Brain microvascular endothelial cell (primary cell): ENCODE measurements at regions not wholly inside any gene's neighbourhood (a gene's known extent, or its start where the extent isn't known, plus 50 kb on each side); places are given as distances from the start of the nearest gene placed in this dataset.

Source experiments
- DNase-seq: peaks from one replicate; pipeline ENCODE4 v3.0.0-alpha.2; 2020
- H3K27ac ChIP-seq: fragments of 250-450 bp; sonication (Bioruptor Pico); 2 replicates; pipeline ENCODE4 v1.5.1; 2020; ENCODE audit warnings: mild to moderate bottlenecking, moderate library complexity
- H3K27me3 ChIP-seq: fragments of 250-450 bp; sonication (Bioruptor Pico); replicated peaks from 2 replicates; pipeline ENCODE4 v1.5.1; 2020; ENCODE audit warnings: mild to moderate bottlenecking
- H3K36me3 ChIP-seq: fragments of 250-450 bp; sonication (Bioruptor Pico); replicated peaks from 2 replicates; pipeline ENCODE4 v1.5.1; 2020; ENCODE audit warnings: mild to moderate bottlenecking
- H3K4me3 ChIP-seq: 2 replicates; pipeline ENCODE4 v1.5.1; 2011; ENCODE audit warnings: low read depth, mild to moderate bottlenecking, control low read depth, low read length, moderate library complexity
- CTCF ChIP-seq: IDR thresholded peaks from 2 replicates; pipeline ENCODE4 v1.5.1; 2011; ENCODE audit warnings: low read depth, mild to moderate bottlenecking, moderate library complexity, low read length, control low read depth, inconsistent platforms; ENCODE audit errors: missing control alignments
- in situ Hi-C: cut with HindIII; loops from 2 replicates; pipeline ENCODE4 v1.10.0; 2017; ENCODE audit warnings: low sequenced_read_pairs, low pct_ligation_motif_present

DNA sequence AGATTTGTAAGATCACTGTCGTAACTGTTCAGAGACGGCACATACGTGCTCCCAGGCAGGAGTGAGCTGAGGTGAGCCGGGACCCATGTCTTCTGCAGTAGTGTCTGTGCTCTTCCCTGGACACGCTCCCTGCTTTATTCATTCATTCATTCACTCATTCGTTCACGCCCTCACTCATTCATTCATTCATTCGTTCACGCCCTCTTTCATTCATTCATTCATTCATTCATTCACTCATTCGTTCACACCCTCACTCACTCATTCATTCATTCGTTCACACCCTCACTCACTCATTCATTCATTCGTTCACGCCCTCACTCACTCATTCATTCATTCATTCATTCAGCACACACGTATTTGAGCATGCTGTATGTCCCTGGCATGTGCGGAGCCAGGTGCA lies 207.0 kb downstream of the GLI2 start:
- no peak for DNase-seq
- in situ Hi-C loops, result no loop called here
- Histone ChIP-seq H3K27ac (no peak overlapping the region), H3K27me3 (no peaks in the 10 kb centered on the region), H3K4me3 (no peak overlapping the region), H3K36me3 (peaks cover 3% of the 10 kb centered on the region)
- TF ChIP-seq CTCF, result no peak

GRCh38 chr2:120943403-120944034 lies 207.9 kb downstream of the GLI2 start:
- TF ChIP-seq CTCF, result no peak
- Histone ChIP-seq H3K27ac (no peak overlapping the region), H3K27me3 (no peaks in the 10 kb centered on the region), H3K36me3 (peaks cover 3% of the 10 kb centered on the region), H3K4me3 (no peak overlapping the region)
- DNase-seq, result no peak
- in situ Hi-C loops, result no loop called here

DNA sequence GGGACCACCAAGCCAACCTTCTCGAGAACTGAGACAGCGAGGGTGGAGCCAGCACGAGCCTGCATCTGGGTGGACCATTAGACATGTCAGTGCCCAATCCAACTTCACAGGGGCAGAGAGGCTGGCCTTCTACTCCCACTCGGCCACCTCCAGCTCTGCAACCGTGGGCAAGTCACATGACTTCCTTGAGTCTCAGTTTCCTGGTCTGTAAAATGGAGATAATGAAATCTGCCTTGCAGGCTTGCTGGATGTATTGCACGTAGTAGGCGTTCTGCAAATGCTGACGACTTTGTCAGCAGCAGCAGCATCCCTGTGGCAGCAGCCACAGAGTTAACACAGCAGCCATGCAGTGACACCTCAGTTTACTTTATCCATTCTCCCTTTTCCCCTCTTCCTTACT lies 208.9 kb downstream of the GLI2 start:
- in situ Hi-C loops, result no loop called here
- Histone ChIP-seq H3K27me3 (no peaks in the 10 kb centered on the region), H3K4me3 (no peak overlapping the region), H3K36me3 (peaks cover 3% of the 10 kb centered on the region), H3K27ac (no peak overlapping the region)
- no peak for TF ChIP-seq CTCF
- no peak for DNase-seq

DNA sequence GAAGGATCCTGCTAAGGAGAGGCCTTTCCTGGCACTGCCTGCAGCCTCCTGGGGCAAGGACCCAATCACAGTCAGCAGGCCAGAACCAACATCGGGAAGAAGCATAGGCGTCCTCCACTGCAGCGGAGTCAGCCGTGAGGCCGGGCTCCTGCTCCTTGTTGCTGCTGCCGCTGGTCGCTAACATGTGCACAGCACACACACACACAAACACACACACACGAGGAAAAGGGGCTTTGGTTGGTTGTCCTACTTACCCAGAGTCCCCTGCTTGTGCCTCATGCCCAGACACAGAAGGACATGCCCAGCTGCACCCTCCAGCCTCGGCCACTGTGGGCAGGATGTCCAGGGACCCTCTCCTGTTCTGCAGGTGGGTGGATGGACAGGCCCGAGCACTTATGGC lies 209.4 kb downstream of the GLI2 start:
- in situ Hi-C loops, result no loop called here
- H3K36me3 ChIP-seq, result peaks cover 3% of the 10 kb centered on the region
- H3K4me3 ChIP-seq, result no peak overlapping the region
- no peak for DNase-seq
- no peak for TF ChIP-seq CTCF
- no peak overlapping the region for H3K27ac ChIP-seq
- H3K27me3 ChIP-seq, result no peaks in the 10 kb centered on the region

DNA sequence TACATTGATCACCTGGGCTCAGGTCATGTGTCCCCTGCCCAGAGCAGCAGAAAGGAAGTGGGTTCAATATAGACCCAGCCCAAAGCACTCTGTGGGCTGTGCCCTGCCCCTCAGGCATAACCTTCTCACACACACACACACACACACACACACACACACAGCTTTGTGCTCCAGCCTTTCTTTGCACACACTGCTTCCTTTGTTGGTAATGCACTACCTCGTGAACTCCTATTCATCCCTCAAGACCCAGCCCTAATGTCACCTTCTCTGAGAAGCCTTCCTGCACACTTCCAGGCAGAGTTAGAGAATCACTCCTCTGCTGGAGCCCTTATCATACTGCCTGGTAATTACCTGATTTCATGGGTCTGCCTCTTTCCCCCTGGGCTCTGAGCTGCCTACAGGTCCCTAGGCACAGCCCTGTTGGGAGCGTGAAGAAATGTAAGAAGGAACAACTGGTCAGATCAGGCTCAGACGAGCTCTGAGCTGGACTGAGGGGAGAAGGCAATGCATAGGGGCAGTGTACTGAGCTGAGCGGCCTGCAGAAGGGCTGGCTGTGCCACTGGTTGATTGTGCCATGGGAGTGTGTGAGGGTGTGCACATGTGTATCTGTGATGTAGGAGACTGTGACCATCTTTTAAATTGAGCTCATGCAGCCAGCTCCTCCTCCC lies 210.3 kb downstream of the GLI2 start:
- no peak for DNase-seq
- H3K36me3 ChIP-seq, result peaks cover 3% of the 10 kb centered on the region
- H3K27ac ChIP-seq, result no peak overlapping the region
- no peak for TF ChIP-seq CTCF
- in situ Hi-C loops, result no loop called here
- H3K27me3 ChIP-seq, result no peaks in the 10 kb centered on the region
- H3K4me3 ChIP-seq, result no peak overlapping the region

- Histone ChIP-seq H3K36me3 (peaks cover 3% of the 10 kb centered on the region), H3K4me3 (no peak overlapping the region), H3K27ac (no peak overlapping the region), H3K27me3 (no peaks in the 10 kb centered on the region)
- in situ Hi-C loops, result no loop called here
- TF ChIP-seq CTCF, result no peak
- no peak for DNase-seq
Measured at GRCh38 chr2:120947327-120947726, 211.7 kb downstream of the GLI2 start.
